SK-N-SH treated with all-trans-retinoic acid at 6 μM for 48 hours (cell line): ENCODE measurements at regions not wholly inside any gene's neighbourhood (a gene's known extent, or its start where the extent isn't known, plus 50 kb on each side); places are given as distances from the start of the nearest gene placed in this dataset.

Experiments used
- ATAC-seq: fragments of 200-7000 bp; cut with Tn5 transposase; 3 replicates; pipeline ENCODE4 v1.9.1; 2020; ENCODE audit warnings: mild to moderate bottlenecking, moderate library complexity
- BACH2 ChIP-seq: fragments of 250-450 bp; sonication (Bioruptor Pico); IDR thresholded peaks from 2 replicates; pipeline ENCODE4 v1.9.0; 2021; ENCODE audit warnings: mild to moderate bottlenecking, borderline replicate concordance
- CREB5 ChIP-seq: fragments of 250-450 bp; sonication (Bioruptor Pico); IDR thresholded peaks from 2 replicates; pipeline ENCODE4 v1.5.1; 2020; ENCODE audit warnings: low read depth, mild to moderate bottlenecking, moderate library complexity
- CSRNP3 ChIP-seq: fragments of 250-450 bp; sonication (Bioruptor Pico); IDR thresholded peaks from 2 replicates; pipeline ENCODE4 v1.5.1; 2021; ENCODE audit warnings: mild to moderate bottlenecking, moderate library complexity
- GLIS3 ChIP-seq: fragments of 250-450 bp; sonication (Bioruptor Pico); IDR thresholded peaks from 2 replicates; pipeline ENCODE4 v1.5.0; 2020; ENCODE audit warnings: mild to moderate bottlenecking, moderate library complexity
- ISL1 ChIP-seq: fragments of 250-450 bp; sonication (Bioruptor Pico); IDR thresholded peaks from 2 replicates; pipeline ENCODE4 v2.1.2; 2022; ENCODE audit warnings: mild to moderate bottlenecking, moderate library complexity
- OSR1 ChIP-seq: fragments of 250-450 bp; sonication (Bioruptor Pico); IDR thresholded peaks from 2 replicates; pipeline ENCODE4 v1.8.0; 2022; ENCODE audit warnings: moderate library complexity, mild to moderate bottlenecking, inconsistent platforms
- PATZ1 ChIP-seq: fragments of 250-450 bp; sonication (Bioruptor Pico); IDR thresholded peaks from 2 replicates; pipeline ENCODE4 v1.8.0; 2020; ENCODE audit warnings: mild to moderate bottlenecking, moderate library complexity, borderline replicate concordance
- POU6F1 ChIP-seq: fragments of 250-450 bp; sonication (Bioruptor Pico); IDR thresholded peaks from 2 replicates; pipeline ENCODE4 v1.8.0; 2021; ENCODE audit warnings: low read depth, mild to moderate bottlenecking, moderate library complexity, borderline replicate concordance
- RARB ChIP-seq: fragments of 250-450 bp; sonication (Bioruptor Pico); IDR thresholded peaks from 2 replicates; pipeline ENCODE4 v1.8.0; 2021; ENCODE audit warnings: mild to moderate bottlenecking, moderate library complexity
- SNAI2 ChIP-seq: fragments of 250-450 bp; sonication (Bioruptor Pico); IDR thresholded peaks from 2 replicates; pipeline ENCODE4 v1.5.0; 2020; ENCODE audit warnings: mild to moderate bottlenecking, moderate library complexity
- TCF4 ChIP-seq: fragments of 250-450 bp; sonication (Bioruptor Pico); IDR thresholded peaks from 2 replicates; pipeline ENCODE4 v1.8.0; 2021; ENCODE audit warnings: mild to moderate bottlenecking, moderate library complexity, borderline replicate concordance
- TOX ChIP-seq: fragments of 250-450 bp; sonication (Bioruptor Pico); IDR thresholded peaks from 2 replicates; pipeline ENCODE4 v1.8.0; 2021; ENCODE audit warnings: mild to moderate bottlenecking, moderate library complexity, borderline replicate concordance
- TSHZ2 ChIP-seq: fragments of 250-450 bp; sonication (Bioruptor Pico); IDR thresholded peaks from 2 replicates; pipeline ENCODE4 v1.5.0; 2020; ENCODE audit warnings: mild to moderate bottlenecking, moderate library complexity
- ZC3H10 ChIP-seq: fragments of 250-450 bp; sonication (Bioruptor Pico); IDR thresholded peaks from 2 replicates; pipeline ENCODE4 v1.5.1; 2021; ENCODE audit warnings: mild to moderate bottlenecking, moderate library complexity
- ZFP3 ChIP-seq: fragments of 250-450 bp; sonication (Bioruptor Pico); IDR thresholded peaks from 2 replicates; pipeline ENCODE4 v1.5.0; 2020; ENCODE audit warnings: mild to moderate bottlenecking, moderate library complexity
- ZFP30 ChIP-seq: fragments of 450-650 bp; formaldehyde crosslinking; IDR thresholded peaks from 2 replicates; pipeline ENCODE4 v1.5.0; 2022; ENCODE audit warnings: mild to moderate bottlenecking, moderate library complexity

- no peak for TF ChIP-seq ZC3H10 (CRISPR knock-in tag)
- TF ChIP-seq RARB, result no peak
- no peak for TF ChIP-seq POU6F1
- no peak for TF ChIP-seq TSHZ2 (CRISPR knock-in tag)
- TF ChIP-seq, all 23 proteins: peak for 0
- ATAC-seq, result no peak
Observed at GRCh38 chr10:63010203-63010602, 122.9 kb upstream of the NRBF2 start.

GRCh38 chr10:63008491-63008890 lies 124.6 kb upstream of the NRBF2 start:
- ATAC-seq, result no peak

GRCh38 chr10:63007112-63007511 lies 126.0 kb upstream of the NRBF2 start:
- TF ChIP-seq ZFP30 (CRISPR knock-in tag), result no peak
- no peak for TF ChIP-seq ZFP3 (CRISPR knock-in tag)
- no peak for TF ChIP-seq POU6F1
- TF ChIP-seq BACH2 (CRISPR knock-in tag), result no peak
- TF ChIP-seq PATZ1, result no peak
- TF ChIP-seq ISL1, result no peak
- TF ChIP-seq, all 23 proteins: peak for 0
- no peak for ATAC-seq

More at GRCh38 chr10:63008491-63008890, 124.6 kb upstream of the NRBF2 start:
- no peak for TF ChIP-seq TCF4
- TF ChIP-seq CREB5 (CRISPR knock-in tag), result no peak
- TF ChIP-seq RARB, result no peak
- TF ChIP-seq TOX (CRISPR knock-in tag), result no peak

GRCh38 chr10:63005246-63005645 lies 127.9 kb upstream of the NRBF2 start:
- ATAC-seq, result no peak
- TF ChIP-seq ZFP3 (CRISPR knock-in tag) (no peak), GLIS3 (CRISPR knock-in tag) (no peak), ZFP30 (CRISPR knock-in tag) (no peak), BACH2 (CRISPR knock-in tag) (no peak), OSR1 (CRISPR knock-in tag) (no peak), SNAI2 (CRISPR knock-in tag) (no peak), CSRNP3 (CRISPR knock-in tag) (no peak)
